ENCODE measurements at regions not wholly inside any gene's neighbourhood (a gene's known extent, or its start where the extent isn't known, plus 50 kb on each side); places are given as distances from the start of the nearest gene placed in this dataset.

DNA sequence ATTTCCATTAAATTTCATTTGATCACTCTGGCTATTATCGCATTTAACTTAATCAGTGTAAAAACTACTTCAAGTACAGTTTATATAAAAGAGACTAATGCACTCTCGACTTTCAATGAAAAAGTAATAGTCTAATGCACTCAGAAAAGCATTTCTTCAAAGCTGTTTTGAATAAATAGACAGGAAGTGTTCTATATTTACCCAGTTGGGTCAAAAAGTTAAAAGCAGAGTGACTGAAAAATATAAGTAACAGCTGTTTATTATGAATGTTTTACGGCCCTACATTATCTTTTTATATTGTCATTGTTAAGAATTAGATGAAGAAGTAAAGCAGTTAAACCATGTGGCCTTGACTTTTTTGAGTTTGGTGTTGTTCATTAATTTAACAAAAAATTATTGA, 391.8 kb downstream of the ZPLD1 start:
- TF ChIP-seq GATA3 (IDR thresholded peaks at IDR 0.05; ENCODE audit: low read depth, low read length) (no peak), GATA2 (IDR thresholded peaks at IDR 0.05; ENCODE audit: low read depth, low read length) (no peak)
